Suppressor macrophage treated with lipopolysaccharide for 1 hour (primary cell): ENCODE measurements at regions not wholly inside any gene's neighbourhood (a gene's known extent, or its start where the extent isn't known, plus 50 kb on each side); places are given as distances from the start of the nearest gene placed in this dataset.

Experiments
- DNase-seq, 3 donors: peaks; one replicate each; pipeline ENCODE4 v3.0.0-alpha.2; 2020 to 2022

GRCh38 chr5:167575330-167575729 is 716.1 kb upstream of the WWC1 start:
- no peak for DNase-seq

DNA sequence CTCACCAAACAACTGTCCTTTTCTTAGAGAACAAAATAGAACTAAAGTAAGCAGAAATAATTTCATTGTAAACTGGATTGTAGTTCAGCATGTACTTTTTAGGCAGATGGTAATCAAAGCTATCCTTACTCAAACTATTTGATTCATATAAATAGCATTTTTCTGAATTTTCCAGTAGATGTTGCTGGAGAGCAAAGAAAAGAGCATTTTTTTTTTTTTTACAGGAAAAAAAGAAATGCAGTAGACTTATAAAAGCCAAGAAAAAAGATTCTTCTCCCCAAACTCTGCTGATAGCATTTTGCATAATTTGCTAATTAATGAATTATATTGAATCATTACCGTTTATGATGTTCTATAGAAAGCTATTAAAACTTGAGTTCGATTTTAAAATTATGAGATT is 715.3 kb upstream of the WWC1 start:
- DNase-seq: no peak

GRCh38 chr5:167576897-167577296 is 714.5 kb upstream of the WWC1 start:
- DNase-seq: no peak

GRCh38 chr5:167577616-167578015 is 713.8 kb upstream of the WWC1 start:
- DNase-seq: no peak

- no peak for DNase-seq
Measured at GRCh38 chr5:167578977-167579692, 712.3 kb upstream of the WWC1 start.

DNA sequence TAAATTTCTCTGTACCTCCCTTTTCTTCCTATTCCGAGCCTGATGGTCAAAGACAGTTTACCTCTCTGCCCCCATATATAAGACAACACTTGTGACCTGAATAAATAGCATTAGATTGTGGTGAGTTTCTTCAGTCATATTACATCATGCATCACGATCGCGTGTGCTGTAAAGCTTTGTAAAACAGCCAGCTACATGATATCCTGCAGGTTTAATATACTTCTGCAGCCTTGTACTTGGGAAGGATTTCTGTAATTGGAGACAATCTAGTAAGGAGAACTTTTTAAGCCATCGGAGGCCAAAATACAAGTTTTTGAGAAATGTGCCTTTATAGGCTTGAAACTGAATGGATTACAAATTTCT is 711.8 kb upstream of the WWC1 start:
- no peak for DNase-seq

GRCh38 chr5:167580608-167581007 is 710.8 kb upstream of the WWC1 start:
- no peak for DNase-seq

DNA sequence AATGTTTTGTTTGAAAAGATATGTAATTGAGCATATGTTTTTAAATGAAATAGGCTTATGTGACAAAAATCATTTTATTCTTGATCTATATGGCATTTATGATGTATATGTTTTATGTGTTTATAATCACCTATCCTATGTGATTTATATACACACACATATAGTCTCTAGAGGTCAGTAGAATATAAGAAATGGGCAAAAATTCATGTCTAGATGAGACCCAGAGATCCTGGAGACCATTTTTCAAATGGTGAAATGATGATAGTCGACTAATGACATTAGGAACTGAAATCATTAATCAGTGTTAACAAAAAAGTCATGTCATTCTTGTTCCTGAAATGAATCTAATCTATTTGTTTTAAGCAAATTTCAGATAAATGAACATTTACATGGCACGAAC is 709.2 kb upstream of the WWC1 start:
- DNase-seq: no peak

- DNase-seq: no peak
Measured at GRCh38 chr5:167582886-167583285, 708.6 kb upstream of the WWC1 start.

GRCh38 chr5:167585184-167585583 is 706.3 kb upstream of the WWC1 start:
- no peak for DNase-seq

- DNase-seq: no peak
Measured at GRCh38 chr5:167587772-167588437, 703.5 kb upstream of the WWC1 start.

DNA sequence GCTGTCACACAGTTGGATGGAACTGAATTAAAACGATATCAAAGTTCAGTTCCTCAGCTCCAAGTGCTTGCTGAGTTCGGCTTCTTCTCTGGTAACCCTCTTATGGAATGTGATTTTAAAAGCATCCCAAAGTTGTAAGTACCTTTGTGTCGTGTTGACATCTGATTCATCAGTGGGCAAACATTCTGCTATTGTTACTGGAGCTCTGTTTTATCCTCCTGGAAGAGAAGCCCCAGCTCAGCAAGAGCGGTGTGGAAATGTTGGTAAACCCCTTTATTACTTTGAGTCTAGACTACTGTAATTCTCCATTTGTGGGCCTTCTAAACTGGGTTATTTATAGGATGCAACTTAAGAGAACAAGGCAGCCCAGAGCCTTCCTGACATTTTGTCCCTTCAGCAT is 699.3 kb upstream of the WWC1 start:
- no peak for DNase-seq

DNA sequence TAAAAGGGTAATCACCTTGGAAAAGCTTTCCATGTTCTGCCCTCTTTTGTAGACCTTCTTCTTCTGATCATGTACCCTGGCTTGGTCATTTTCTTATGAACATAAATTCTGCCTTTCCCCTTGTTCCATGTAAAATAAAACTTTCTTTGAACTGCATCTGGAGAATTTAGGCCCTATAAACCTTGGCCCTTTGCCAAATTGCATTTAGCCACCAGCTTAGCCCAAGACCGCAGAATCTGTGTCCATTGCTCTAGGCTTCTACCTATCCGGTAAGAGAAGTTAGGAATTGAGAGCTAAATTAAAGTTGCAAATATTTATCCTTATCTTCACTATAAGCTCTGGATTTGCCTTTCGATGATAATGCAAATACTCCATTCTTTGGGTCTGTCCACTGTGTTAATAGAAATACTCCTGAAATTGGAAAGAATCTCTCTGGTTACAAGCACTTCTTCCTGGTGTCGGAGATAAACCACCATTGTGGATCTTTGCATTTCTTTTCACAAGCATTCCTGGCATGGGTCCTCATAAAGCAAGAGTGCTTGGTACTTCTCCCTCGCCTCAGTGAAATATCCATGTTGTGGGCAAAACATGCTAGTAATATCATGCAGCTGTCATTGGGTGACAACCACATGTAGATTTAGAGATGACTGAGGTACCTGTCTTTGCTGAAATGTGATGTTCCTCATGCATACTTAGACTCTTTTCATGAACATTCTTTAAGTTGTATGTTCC is 698.0 kb upstream of the WWC1 start:
- no peak for DNase-seq

DNA sequence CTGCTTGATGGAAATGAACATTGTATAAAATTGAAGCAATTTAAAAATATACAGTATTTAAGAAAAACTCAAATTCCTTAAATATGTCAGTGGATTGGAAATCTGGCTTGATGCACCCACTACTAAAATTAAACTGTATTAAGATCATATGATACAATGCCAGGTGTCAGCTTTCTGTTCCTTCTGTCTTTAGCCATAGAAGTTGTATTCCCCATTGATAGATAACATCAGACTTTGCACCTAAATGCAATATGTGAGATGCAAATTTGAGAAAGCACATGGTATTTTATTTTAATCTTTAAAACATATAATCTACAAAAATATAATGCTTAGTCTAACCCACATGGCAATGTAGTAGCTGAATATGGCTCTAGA is 697.4 kb upstream of the WWC1 start:
- no peak for DNase-seq

- no peak for DNase-seq
Measured at GRCh38 chr5:167594750-167595149, 696.7 kb upstream of the WWC1 start.

- DNase-seq: no peak
Measured at GRCh38 chr5:167595196-167595595, 696.2 kb upstream of the WWC1 start.

- DNase-seq: no peak
Measured at GRCh38 chr5:167598166-167598565, 693.3 kb upstream of the WWC1 start.

DNA sequence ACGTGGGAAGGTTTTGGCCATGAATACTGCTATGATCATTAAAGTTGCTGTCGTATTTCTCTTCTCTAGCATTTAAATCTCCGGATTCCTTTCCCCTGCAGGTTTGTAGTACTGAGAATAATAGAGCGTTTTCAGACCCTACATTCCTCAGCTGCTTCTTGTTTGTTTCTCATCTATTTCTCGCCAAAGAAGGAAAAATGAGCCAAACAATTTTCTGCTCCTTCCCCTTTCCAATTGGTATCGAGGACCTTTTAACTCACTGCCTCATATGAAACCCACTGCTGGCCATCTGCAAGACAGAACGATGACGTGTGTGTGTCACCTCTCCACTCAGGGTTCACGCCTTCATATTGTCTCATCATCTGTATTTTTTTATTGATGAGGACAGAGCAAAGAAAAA is 689.4 kb upstream of the WWC1 start:
- no peak for DNase-seq

- DNase-seq: no peak
Measured at GRCh38 chr5:167603135-167603534, 688.3 kb upstream of the WWC1 start.

- no peak for DNase-seq
Measured at GRCh38 chr5:167608390-167609272, 682.8 kb upstream of the WWC1 start.

- DNase-seq: no peak
Measured at GRCh38 chr5:167614294-167615021, 677.0 kb upstream of the WWC1 start.
